Left ventricle myocardium inferior (tissue), 1 donor: ENCODE measurements at regions not wholly inside any gene's neighbourhood (a gene's known extent, or its start where the extent isn't known, plus 50 kb on each side); places are given as distances from the start of the nearest gene placed in this dataset. TPM values are rescaled to one million over a fixed set of nuclear protein-coding genes. Genes with fewer than 3 reads are reported as not detected.

Experiments used
- DNase-seq: peaks from one replicate; pipeline ENCODE4 v3.0.0-alpha.2; 2020
- H3K27ac ChIP-seq: fragments of 200-600 bp; replicated peaks from 2 replicates; pipeline ENCODE4 v1.8.0; 2021
- H3K27me3 ChIP-seq: fragments of 200-600 bp; 2 replicates; pipeline ENCODE4 v1.8.0; 2021; ENCODE audit warnings: low read depth
- H3K36me3 ChIP-seq: fragments of 200-600 bp; 2 replicates; pipeline ENCODE4 v1.8.0; 2021
- H3K4me1 ChIP-seq: fragments of 200-600 bp; 2 replicates; pipeline ENCODE4 v1.8.0; 2021
- H3K4me3 ChIP-seq: fragments of 200-600 bp; 2 replicates; pipeline ENCODE4 v1.8.0; 2021; ENCODE audit warnings: mild to moderate bottlenecking, moderate library complexity
- H3K9me3 ChIP-seq: fragments of 200-600 bp; replicated peaks from 2 replicates; pipeline ENCODE4 v1.8.0; 2021
- intact Hi-C: fragments of 100-400 bp; cut with micrococcal nuclease; formaldehyde crosslinking; loops from one replicate; pipeline ENCODE4 v1.11.0; 2022
- microRNA-seq: library from miRNA; unstranded; fragments of <30 nt; microRNA quantifications from one replicate; pipeline ENCODE4 v1.2.0, GENCODE V29; 2020
- TF ChIP-seq, protein P1 (sequence below): fragments of 200-600 bp; IDR thresholded peaks from 2 replicates; pipeline ENCODE4 v1.8.0; 2021; ENCODE audit warnings: antibody characterized with exemption, mild to moderate bottlenecking, borderline replicate concordance
- donor health status: DM: no; HTN: yes; CAD: no; lungs with severe emphysema.

GRCh38 chr9:119436261-119436660, 67.0 kb upstream of the BRINP1 start:
- Histone ChIP-seq H3K27me3 (peaks cover 14% of the 10 kb centered on the region), H3K4me3 (no peak overlapping the region), H3K4me1 (no peaks in the 10 kb centered on the region), H3K9me3 (no peaks in the 10 kb centered on the region), H3K27ac (no peak overlapping the region), H3K36me3 (no peaks in the 10 kb centered on the region)
- TF ChIP-seq, protein P1, sequence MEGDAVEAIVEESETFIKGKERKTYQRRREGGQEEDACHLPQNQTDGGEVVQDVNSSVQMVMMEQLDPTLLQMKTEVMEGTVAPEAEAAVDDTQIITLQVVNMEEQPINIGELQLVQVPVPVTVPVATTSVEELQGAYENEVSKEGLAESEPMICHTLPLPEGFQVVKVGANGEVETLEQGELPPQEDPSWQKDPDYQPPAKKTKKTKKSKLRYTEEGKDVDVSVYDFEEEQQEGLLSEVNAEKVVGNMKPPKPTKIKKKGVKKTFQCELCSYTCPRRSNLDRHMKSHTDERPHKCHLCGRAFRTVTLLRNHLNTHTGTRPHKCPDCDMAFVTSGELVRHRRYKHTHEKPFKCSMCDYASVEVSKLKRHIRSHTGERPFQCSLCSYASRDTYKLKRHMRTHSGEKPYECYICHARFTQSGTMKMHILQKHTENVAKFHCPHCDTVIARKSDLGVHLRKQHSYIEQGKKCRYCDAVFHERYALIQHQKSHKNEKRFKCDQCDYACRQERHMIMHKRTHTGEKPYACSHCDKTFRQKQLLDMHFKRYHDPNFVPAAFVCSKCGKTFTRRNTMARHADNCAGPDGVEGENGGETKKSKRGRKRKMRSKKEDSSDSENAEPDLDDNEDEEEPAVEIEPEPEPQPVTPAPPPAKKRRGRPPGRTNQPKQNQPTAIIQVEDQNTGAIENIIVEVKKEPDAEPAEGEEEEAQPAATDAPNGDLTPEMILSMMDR = no peak
- intact Hi-C loops = no loop called here
- DNase-seq = no peak

DNA sequence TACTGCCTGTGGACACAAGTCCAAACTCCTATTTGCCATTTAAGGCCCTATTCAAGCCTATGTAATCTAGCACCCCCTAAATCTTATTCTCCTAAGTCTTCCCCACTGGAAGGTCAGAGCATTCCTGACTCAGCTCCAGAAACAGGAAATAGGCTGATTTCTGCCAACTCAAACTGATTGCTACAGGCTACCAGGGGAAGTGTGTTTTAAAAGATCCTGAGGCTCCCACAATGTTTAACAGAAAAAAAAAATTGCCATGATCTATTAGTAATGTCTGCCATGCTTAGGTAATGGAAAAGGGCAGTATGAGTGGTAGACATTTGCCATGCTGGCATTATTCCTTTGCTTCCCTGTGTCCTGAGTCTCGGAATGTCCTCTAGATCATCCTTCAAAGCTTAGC, 65.8 kb upstream of the BRINP1 start:
- Histone ChIP-seq H3K4me1 (no peaks in the 10 kb centered on the region), H3K9me3 (no peaks in the 10 kb centered on the region), H3K27me3 (peaks cover 8% of the 10 kb centered on the region), H3K36me3 (no peaks in the 10 kb centered on the region), H3K27ac (no peak overlapping the region), H3K4me3 (no peak overlapping the region)
- DNase-seq = no peak
- TF ChIP-seq, protein P1 = no peak
- intact Hi-C loops = no loop called here

- intact Hi-C loops = no loop called here
- H3K9me3 ChIP-seq = peaks cover 11% of the 10 kb centered on the region
These were observed 63.2 kb upstream of the BRINP1 start for GRCh38 chr9:119432428-119432827.

DNA sequence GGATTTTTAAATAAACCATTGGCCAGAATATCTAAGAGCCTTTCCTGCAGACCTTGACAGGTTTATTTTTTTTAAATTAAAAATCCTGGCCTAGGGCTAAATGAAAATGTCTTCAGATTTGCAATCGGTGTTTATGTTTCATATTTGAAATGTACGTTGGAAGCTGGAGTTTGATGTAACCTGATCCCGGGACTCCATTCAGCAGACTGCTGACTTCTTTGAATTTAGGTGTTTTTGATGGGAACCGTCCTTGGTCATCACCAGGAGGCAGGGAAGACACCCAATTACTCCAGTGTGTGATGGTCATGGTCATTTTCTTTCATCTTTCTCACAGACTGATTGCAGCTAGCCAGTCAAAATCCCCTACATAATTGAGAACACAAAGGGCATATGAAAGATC, 60.1 kb upstream of the BRINP1 start:
- intact Hi-C loops = no loop called here
- H3K27me3 ChIP-seq = peaks cover 5% of the 10 kb centered on the region
- H3K4me1 ChIP-seq = no peaks in the 10 kb centered on the region
- H3K27ac ChIP-seq = no peak overlapping the region
- no peak overlapping the region for H3K4me3 ChIP-seq
- H3K9me3 ChIP-seq = peaks cover 23% of the 10 kb centered on the region
- no peak for DNase-seq
- TF ChIP-seq, protein P1 = no peak
- no peaks in the 10 kb centered on the region for H3K36me3 ChIP-seq

More at GRCh38 chr9:119432428-119432827, 63.2 kb upstream of the BRINP1 start:
- Histone ChIP-seq H3K36me3 (no peaks in the 10 kb centered on the region), H3K4me1 (no peaks in the 10 kb centered on the region), H3K4me3 (no peak overlapping the region), H3K27me3 (peaks cover 5% of the 10 kb centered on the region), H3K27ac (no peak overlapping the region)
- TF ChIP-seq, protein P1 = no peak
- no peak for DNase-seq

GRCh38 chr9:119420231-119420630, 51.0 kb upstream of the BRINP1 start:
- no peaks in the 10 kb centered on the region for H3K4me1 ChIP-seq
- H3K27me3 ChIP-seq = peaks cover 7% of the 10 kb centered on the region
- DNase-seq = no peak
- TF ChIP-seq, protein P1 = no peak
- H3K4me3 ChIP-seq = no peak overlapping the region
- no peaks in the 10 kb centered on the region for H3K36me3 ChIP-seq
- H3K9me3 ChIP-seq = no peaks in the 10 kb centered on the region
- H3K27ac ChIP-seq = no peak overlapping the region
- intact Hi-C loops = no loop called here

Small RNA genes in the stretch of these regions (microRNA-seq; reads per million reads assigned to microRNA genes)
- not detected for gene MIR147A
